Fibroblast of skin of back (primary cell): ENCODE measurements at regions not wholly inside any gene's neighbourhood (a gene's known extent, or its start where the extent isn't known, plus 50 kb on each side); places are given as distances from the start of the nearest gene placed in this dataset.
A peak's percentile ranks its signal among the peaks of the same experiment; 100 is the strongest.
"Not testable (repeated sequence)": the region's sequence is repeated elsewhere in the genome, so short reads cannot be mapped to it uniquely, and the experiment has no call there.

Experiments used
- DNase-seq: peaks from one replicate; pipeline ENCODE4 v3.0.0-alpha.2; 2013

DNA sequence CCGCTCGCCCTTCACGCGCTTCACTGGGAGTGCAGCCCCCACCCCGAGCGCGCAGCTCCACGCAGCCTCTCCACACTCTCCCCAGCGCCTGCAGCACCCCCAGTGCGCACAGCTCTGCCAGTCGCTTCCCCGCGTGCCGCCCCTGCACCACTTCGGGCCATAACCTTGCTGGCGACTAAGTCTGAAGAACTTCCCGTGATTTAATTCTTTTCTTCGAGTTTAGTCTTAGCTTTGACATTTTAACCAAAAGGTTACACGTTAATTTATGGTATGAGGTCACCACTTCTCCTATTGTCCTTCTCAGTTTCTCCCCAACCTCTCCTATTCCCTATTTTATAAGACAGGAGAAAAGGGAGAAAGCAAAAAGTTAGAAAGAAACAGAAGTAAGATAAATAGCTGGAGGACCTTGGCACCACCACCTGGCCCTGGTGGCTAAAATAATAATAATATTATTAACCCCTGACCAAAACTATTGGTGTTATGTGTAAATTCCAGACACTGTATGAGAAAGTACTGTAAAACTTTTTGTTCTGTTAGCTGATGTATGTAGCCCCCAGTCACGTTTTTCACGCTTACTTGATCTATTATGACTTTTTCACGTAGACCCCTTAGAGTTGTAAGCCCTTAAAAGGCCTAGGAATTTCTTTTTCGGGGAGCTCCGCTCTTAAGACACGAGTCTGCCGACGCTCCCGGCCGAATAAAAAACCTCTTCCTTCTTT is 129.2 kb downstream of the KBTBD2 start:
- DNase-seq = not testable (repeated sequence)

GRCh38 chr7:32761451-32762205 is 129.9 kb downstream of the KBTBD2 start:
- DNase-seq = no peak

DNA sequence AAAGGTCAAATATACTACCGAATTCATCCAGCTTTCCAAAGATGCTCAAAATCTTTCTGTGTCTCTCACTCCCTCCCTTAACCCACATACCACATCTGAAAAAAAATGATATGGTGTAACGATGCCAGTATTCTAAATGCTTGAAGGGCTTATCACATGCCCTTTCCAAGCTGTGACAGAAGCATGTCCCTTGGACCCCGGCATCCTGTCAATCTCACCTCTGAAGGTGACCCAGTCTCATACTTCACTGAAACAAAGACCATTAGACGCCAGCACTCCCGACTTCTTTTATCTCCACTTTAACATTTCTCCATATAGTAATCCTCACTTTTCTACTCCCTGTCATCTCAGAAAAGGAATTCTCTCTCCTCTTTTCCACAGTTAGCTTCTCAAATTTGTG is 130.8 kb downstream of the KBTBD2 start:
- not testable (repeated sequence) for DNase-seq

- DNase-seq = not testable (repeated sequence)
Observed at GRCh38 chr7:32759859-32760258, 131.7 kb downstream of the KBTBD2 start.

DNA sequence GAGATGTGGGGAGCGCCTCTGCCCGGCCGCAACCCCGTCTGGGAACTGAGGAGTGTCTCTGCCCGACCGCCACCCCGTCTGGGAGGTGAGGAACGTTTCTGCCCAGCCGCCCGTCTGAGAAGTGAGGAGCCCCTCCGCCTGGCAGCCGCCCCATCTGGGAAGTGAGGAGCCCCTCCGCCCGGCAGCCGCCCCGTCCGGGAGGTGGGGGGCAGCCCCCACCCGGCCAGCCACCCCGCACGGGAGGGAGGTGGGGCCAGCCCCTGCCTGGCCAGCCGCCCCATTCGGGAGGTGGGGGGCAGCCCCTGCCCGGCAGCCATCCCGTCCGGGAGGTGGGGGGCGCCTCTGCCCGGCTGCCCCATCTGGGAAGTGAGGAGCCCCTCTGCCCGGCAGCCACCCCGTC is 137.7 kb downstream of the KBTBD2 start:
- not testable (repeated sequence) for DNase-seq

GRCh38 chr7:32748337-32748736 is 143.2 kb downstream of the KBTBD2 start:
- not testable (repeated sequence) for DNase-seq

- not testable (repeated sequence) for DNase-seq
Observed at GRCh38 chr7:32747443-32748148, 144.0 kb downstream of the KBTBD2 start.

- not testable (repeated sequence) for DNase-seq
Observed at GRCh38 chr7:32741853-32742476, 149.6 kb downstream of the KBTBD2 start.

DNA sequence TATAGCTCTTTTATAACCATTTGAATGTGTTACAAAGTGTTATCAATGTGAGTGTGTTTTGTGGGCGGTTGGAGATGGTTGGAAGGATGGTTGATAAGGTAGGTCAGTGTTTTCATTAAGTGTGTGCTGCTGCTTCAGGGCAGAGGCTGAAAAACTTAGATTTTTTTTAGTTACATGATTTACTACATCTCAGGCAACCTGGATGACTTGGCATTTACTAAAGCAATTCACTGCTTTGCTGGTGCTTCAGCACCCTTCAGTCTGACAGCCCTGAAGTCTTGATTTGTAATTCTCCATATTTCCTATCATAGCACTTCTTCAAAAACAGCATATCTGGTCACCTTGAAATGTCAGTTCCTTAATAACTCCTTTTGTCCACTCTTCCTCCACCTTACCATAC is 151.8 kb downstream of the KBTBD2 start:
- DNase-seq = not testable (repeated sequence)

DNA sequence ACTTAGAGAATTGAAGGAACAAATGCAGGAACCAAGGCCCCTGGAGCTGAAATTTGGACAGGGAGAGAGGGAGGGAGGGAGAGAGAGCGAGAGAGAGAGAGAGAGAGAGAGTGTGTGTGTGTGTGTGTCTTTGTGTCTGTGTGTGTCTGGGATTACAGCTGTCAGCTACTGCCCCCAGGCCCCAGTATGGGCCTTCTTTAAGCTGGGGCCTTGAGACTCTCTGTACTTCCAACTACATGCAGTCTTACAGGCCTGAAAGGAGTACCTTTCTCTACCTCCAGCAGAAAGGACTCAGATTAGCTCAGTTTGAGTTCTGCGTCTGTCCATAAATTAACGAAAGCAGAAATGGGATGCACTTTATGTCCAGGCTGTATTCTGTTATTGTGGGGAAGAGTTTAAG is 153.2 kb downstream of the KBTBD2 start:
- DNase-seq = not testable (repeated sequence)

GRCh38 chr7:32732767-32733166 is 158.8 kb downstream of the KBTBD2 start:
- not testable (repeated sequence) for DNase-seq

DNA sequence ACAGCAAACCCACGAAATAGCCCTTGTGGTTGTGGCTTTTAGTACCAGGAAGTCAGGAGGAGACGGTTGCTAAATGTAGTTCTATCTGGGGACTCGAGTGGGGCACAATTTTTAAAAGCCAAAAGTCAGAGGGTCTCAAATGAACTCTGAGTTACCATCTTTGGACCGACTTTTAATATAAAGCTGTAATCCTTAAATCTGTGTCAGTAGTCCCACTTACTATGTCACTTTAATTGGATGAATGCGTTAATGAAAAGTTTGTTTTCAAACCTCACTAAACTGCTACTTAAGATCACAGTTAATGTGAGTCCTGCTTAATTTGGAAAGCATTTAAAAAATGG is 162.3 kb downstream of the KBTBD2 start:
- DNase-seq = not testable (repeated sequence)

- peak; percentile 65 for DNase-seq
Observed at GRCh38 chr7:32728412-32729334, 162.9 kb downstream of the KBTBD2 start.

DNA sequence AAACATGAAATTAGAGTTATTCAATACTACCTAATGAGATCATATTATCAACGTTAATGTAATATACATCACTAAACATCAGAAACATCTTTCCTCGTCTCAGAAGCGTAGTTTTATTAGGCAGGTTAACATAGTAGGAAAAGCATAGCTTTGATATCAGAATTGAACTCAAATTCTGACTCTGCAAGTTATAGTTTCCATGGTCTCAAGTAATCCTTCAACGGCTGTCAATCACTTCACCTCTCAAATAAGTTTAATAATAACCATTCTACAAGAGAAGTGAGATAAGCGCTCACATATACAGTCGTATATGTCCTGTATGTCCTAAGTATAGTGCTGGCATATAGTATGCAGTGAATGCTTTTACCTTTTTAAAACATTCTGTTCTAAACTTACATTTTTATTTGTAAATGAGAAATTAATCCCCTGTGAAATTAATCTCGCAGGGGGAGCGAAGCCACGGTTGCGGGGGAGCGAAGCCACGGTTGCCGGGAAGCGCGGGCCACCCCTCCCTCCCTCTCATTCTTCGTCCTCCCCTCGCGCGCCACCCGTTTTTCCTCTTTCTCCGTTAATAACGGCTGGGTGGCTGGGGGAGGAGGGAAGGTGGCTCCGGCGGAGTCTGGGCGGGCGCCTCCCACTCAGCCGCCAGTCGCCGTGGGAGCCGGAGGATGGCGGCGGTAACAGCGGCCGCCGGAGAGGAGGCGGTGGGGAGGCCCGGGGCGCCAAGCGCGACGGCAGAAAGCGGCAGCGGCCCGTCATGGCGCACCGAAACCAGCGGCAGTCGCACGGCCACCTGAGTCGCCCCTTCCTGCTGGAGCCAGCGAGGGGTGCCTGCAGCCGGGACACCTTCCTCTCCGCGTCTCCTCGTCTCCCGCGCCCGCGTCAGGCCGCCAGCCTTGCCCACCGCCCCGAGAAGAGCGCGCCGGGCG is 163.8 kb downstream of the KBTBD2 start:
- DNase-seq = peak; percentile 58

GRCh38 chr7:32722837-32723236 is 168.7 kb downstream of the KBTBD2 start:
- not testable (repeated sequence) for DNase-seq

DNA sequence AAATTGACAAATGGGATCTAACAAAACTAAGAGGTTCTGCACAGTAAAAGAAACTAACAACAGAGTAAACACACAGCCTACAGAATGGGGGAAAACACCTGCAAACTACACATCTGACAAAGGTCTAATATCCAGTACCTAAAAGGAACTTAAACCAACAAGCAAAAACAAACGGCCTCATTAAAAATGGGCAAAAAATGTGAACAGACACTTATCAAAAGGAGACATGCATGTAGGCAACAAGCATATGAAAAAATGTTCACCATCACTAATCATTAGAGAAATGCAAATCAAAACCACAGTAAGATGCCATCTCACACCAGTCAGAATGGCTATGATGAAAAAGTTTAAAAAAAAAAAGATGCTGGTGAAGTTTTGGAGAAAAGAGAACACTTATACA is 197.4 kb downstream of the KBTBD2 start:
- no peak for DNase-seq

- DNase-seq = peak; percentile 35
Observed at GRCh38 chr7:32691965-32692815, 196.9 kb downstream of the AVL9 start.

DNA sequence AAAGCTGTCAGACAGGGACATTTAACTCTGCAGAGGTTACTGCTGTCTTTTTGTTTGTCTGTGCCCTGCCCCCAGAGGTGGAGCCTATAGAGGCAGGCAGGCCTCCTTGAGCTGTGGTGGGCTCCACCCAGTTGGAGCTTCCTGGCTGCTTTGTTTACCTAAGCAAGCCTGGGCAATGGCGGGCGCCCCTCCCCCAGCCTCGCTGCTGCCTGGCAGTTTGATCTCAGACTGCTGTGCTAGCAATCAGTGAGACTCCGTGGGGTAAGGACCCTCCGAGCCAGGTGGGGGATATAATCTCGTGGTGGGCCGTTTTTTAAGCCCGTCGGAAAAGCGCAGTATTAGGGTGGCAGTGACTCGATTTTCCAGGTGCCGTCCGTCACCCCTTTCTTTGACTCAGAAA is 192.8 kb downstream of the AVL9 start:
- DNase-seq = not testable (repeated sequence)

- DNase-seq = no peak
Observed at GRCh38 chr7:32681174-32681518, 185.9 kb downstream of the AVL9 start.
